COR-L47 (cell line): ENCODE measurements at regions not wholly inside any gene's neighbourhood (a gene's known extent, or its start where the extent isn't known, plus 50 kb on each side); places are given as distances from the start of the nearest gene placed in this dataset.

Experiments used
- DNase-seq: peaks from one replicate; lab custom pipeline; 2025; lab: John Stamatoyannopoulos, UW

DNA sequence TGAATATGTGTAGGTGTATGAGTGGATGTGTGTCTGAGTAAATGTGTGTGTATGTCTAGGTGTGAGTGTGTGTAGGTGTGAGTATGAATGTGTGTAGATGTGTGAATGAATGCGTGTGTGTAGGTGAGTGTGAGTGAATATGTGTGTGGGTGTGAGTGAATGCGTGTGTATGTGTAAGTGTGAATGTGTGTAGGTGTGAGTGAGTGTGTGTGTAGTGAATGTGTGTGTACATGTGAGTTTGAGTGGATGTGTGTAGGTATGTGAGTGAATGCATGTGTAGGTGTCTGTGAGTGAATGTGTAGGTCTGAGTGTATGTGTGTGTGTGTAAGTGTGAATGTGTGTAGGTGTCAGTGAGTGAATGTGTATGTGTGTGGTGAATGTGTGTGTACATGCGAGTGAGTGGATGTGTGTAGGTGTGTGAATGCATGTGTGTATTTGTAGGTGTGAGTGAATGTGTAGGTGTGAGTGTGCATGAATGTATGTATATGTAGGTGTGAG, 201.0 kb upstream of the ZNF536 start:
- DNase-seq, result no peak

DNA sequence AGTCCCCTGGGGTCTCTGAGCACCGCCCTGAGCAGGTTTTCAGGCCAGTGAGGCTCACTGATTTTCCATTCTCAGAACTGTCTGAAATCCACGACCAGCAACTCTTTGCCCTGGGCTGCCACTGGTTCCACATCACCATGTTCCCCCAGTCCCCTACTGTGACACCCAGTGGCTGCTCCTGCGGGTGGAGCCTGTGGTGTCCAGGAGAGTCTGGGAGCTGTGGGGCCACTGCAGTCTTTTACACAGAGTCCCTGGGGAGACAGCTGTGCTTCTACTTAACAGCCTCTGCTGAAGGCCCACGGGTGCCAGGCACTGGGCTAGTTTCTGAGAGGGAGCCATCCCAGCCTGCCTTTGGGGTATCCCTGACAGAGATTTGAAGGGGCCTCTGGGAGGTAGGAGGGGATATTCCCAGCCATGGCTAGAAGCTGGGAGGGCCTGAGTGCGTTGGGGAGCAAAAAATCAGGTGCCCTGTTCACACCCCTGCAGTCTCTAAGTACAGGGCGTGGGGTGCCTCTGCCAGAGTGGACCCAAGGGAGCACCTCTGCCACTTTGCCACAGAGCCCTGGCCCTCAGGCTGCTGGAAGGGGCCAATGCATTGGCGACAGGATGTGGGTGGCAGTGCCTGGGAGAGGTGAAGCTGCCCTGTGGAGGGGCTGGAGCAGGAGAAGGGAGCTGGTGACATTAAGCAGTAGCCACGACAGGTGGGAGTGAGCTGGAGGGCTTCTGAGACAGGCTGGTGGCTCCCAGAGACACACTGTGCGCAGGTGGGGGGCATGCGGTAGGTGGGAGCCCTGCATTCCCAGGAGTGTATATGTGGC, 200.2 kb upstream of the ZNF536 start:
- DNase-seq, result no peak

DNA sequence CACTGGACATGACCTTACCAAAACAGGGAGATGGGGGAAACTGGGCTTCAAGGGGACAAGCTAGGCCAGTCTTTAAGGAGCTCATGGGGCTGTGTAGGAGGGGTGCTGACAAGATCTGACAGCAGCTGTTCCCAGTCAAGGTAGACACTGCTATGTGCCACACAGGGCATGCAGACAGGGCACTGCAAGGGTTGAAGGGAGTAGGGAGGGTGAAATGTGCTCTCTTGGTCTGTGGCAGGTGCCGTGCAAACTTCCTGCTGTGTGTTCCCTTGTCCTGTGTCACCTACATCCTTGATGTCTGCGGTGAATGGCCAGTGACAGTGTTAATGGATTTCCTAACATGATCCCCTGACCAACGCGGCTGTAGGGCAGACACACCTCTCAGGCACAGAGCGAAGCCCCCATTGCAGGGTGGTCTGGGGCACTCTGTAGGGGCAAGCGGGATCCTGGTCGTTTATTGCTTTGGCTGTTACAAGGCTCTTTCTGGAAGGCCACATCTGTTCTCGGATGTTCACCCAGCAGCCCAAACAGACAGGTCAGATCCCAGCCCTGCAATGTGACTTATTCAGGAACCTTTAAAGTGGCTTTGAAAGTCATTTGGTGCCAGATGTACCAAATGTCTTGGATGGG, 199.5 kb upstream of the ZNF536 start:
- no peak for DNase-seq

DNA sequence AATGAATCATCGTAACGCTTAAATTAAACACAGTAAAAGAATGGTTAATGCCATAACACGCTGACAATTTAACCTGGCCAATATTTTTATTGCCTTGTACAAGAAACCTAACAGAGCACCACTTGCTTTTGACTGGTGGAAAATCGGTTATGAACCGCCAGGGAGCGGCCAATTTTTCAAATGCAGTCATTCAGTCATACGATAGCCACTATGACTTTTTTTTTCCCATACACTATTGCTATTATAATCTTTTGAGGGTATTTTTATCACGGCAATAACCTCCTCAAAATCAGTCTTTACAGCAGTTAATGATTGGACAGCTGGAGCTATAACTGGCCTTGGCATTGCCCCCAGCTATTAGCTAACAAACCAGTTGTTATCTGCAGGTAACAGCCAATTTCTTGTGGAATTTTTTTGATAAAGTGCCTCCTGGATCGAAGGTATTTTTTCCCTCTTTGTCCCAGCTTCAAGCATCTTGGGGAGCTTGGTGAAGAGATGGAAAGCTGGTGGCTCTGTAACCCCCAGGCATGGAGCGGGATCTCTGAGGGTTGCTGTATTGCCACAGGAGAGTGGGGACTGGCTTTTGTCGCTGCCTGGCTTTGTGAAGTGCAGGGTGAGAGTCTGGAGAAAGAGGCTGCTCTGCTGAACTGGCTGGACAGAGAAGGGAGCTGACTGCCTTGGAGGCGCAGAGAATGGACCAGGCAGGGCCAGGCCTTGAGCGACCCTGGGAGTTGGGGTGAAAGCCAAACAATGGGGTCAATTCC, 198.4 kb upstream of the ZNF536 start:
- DNase-seq, result no peak

DNA sequence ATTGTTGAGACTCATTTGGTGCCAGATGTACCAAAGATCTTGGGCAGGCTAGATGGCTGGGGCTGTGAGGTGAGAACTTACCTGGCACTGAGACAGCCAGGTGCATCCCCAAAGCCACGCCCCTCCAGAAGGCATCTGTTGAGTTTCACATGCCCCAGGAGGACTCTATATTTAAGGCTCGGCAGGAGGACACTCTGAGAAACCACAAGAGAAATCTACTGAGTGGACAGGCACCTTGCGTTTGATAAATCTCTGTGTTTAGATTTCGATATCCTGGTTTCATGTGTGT, 197.9 kb upstream of the ZNF536 start:
- DNase-seq, result no peak

DNA sequence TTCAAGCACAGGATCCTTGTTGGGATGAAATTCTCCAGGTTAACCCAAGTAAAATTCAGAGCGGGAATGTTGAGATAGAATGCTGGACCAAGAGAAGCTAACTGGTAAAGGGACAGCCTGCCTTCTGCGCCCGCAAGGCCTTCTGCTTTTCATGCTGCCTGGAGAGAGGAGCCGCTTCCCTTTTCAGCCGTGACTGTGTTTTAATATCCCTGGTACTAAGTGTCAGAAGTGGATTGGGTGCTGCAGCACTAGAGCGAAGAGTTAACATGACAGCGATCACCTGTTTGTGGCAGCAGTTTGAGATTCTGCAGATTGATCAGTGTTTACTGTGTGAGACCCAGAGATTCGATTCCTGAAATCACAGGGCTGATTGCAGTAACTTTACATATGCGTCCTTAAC, 197.4 kb upstream of the ZNF536 start:
- no peak for DNase-seq

DNA sequence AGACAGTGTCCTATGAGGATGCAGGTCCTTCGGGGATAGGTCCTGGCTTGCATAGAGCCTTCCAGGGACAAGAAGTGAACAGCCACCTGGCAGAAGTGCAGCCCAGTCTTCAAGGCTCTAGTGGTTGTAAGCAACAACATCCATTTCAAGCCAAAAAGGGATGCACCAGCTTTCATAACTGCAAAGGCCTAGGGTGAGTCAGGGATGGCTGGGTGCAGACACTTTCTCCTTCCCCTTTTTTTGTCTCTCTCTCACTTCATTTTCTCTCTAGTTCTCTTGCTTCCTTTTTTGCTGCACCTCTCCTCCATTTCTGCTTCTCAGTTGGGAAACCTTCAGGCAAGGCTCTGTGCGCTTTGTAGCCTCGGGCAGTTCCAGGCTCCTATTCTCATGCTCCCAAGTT, 196.2 kb upstream of the ZNF536 start:
- no peak for DNase-seq

DNA sequence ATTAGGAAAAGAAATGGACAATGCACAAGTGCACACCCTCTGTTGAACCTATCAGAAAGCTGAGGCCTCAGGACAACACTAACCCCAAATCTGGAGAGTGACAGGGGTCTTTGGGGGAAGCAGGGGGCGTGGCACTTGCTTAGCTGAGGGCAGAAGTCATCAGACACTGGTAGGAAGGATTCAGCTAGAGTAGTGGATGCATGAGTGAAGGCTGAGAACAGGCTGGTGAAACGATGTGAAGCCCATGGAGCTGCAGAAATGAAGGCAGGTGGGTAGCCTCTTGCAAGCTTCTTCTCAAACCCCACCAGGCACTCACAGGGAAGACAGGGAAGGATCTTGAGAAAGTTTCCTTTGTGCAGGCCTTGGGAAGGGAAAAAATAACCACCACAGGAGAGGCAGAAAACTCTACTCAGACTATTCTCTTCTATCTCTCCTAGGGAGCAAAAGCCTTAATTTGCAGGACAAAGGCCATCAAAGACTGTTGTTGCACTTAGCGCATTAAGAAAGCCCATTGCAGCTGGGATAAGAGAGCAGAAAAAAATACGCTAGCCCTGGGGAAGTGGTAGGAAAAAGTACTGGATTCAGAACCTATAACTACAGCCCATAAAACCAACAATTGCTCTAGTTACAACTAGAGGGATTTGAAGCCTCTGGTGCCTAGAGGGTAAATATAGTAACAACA, 193.3 kb upstream of the ZNF536 start:
- DNase-seq, result no peak

DNA sequence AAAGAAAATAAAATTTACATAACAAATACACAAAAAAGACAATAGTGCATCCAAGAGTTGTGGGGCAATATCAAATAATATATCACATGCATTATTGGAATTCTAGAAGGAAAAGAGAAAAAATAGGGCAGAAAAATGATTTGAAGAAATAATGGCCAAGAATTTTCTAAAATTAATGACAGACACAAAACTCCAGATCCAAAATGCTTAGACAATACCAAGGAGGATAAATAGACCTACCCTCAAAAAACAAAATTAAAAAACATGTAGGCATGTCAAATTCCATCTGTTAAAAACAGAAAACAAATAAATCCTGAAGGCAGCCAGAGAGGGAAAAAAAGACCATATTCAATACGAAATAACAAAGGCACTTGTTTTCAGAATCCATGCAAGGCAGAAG, 191.5 kb upstream of the ZNF536 start:
- no peak for DNase-seq

DNA sequence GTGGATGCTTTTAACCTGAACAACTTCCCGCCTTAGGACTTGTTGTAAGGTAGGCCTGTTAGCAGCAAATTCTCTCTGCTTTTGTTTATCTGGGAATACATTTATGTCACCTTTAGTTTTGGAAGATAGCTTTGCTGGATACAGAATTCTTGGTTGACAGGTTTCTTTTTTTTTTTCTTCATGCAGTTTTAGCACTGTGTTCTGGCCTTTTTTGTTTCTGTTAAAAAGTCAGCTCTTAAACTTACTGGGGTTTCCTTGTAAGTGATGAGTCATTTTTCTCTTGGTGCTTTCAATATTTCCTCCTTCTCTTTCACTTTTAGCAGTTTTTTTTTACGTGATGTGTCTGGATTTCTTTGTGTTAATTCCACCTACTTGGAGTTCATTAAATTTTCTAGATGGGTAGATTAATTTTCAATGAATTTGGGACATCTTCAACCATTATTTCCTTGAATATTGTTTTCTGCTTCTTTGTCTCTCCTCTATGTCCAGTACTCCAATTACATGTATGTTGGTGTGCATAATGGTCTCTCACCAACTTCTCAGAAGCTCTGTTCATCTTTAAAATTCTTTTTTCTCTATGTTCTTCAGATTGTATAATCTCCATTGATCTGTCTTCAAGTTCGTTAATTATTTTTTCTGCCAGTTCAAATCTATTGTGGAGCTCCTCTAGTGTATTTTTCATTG, 188.2 kb upstream of the ZNF536 start:
- DNase-seq, result no peak

DNA sequence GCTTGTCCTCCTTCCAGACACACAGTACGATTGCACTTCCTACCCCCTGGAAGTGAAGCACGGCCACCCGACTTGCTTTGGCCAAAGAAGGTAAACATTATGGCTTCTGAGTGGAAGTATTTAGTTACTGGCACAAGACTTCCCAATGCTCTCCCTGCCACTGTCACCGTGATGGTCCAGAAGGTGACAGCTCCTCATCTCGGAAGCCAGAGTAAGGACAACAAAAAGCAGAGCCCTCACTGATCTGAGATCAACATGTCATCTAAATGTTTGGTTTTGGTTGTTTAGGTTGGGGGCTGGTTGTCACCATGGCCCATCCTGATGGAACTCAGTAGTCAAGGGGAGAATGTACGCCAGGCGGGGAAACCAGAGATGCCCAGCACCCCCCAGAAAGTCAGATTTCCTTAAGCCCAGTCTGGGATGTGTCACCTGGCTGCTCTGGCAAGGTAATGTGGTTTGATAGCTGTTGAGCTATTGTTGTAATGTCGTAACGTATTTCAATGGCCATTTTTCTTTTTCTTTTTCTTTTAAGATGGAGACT, 170.1 kb upstream of the ZNF536 start:
- no peak for DNase-seq

DNA sequence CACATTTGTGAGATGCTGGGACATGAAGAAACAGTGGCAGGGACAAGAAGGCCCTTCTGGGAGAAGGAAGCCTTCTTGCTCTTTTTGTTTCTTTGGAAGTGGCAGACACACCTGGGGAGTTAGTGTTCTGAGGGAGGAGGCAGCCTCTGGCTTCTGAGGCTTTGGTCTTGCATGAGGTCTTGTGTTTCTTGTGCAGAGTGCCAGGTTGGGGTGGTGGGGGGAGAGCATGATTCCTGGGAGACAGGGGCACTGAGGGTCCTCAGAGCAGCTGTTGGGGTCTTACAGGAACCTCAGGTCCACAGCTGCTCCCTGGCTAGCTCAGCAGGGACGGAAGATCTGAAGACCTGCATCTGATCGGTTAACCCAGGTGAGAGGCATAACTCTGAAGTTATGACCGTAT, 167.5 kb upstream of the ZNF536 start:
- no peak for DNase-seq

DNA sequence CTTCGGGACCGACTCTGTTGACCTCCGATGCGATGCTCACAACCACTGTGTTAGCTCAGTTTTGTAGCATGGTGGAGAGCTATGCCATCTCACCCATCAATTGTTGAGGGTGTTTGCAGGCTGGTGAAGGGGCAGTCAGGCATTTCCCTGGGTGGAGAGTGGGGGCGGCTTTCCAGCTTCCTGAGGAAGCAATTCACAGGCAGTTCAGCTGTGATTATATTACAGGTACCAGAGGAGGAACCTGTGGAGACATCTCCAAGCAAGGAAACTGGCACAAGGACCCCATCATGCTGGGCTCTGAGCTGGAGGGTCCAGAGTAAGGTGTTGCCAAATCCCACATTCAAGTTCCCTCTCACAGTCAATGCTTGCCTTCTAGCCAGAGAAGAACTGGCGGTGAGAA, 166.0 kb upstream of the ZNF536 start:
- DNase-seq, result no peak

DNA sequence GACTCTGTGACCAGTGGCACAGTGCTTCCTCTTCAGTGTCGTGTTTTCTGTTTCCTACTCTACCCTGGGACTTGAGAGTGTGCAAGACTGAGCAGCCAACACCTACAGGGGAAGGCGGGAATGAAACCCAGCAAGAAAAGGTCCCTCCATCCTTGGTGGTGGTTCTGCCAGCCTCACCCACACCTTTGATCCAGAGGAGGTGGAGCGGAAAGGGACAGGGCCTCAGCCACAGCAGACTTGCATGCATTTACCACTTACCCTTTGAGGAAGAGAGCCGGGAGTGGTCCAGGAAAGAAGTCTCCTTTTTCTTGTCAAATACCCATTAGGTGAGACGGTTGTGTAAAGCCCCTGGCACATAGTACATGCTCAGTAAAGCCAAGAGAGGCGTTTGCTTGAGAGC, 164.8 kb upstream of the ZNF536 start:
- no peak for DNase-seq

DNA sequence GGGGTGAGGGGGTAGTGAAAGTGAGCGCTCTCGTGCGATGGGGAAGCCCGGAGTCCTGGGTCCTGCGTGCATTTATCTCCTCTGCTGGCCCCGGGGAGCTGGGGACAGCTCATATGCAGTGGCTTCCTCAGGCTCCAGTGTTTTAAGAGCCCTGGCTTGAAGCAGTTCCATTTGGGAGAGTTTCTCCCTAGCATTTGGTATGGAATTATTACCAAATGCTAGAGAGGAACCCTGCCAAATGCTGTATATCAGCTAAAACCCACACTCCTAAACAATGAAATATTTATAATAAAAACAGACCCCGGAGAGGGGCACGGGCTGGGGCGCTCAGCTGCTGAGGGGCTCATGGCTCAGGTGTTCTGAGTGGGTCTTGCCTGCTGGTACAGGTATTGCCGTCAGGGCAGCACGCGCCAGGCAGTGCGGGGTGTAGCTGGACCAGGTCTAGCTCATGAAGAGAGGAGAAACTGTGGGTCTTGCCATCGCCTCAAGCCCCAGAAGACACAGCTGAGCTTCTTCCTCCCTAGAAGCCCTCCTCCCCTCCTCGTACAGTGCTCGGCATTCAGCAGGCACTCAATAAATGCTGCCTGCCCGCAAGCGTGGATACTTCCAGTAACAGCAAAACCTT, 163.6 kb upstream of the ZNF536 start:
- DNase-seq, result no peak

DNA sequence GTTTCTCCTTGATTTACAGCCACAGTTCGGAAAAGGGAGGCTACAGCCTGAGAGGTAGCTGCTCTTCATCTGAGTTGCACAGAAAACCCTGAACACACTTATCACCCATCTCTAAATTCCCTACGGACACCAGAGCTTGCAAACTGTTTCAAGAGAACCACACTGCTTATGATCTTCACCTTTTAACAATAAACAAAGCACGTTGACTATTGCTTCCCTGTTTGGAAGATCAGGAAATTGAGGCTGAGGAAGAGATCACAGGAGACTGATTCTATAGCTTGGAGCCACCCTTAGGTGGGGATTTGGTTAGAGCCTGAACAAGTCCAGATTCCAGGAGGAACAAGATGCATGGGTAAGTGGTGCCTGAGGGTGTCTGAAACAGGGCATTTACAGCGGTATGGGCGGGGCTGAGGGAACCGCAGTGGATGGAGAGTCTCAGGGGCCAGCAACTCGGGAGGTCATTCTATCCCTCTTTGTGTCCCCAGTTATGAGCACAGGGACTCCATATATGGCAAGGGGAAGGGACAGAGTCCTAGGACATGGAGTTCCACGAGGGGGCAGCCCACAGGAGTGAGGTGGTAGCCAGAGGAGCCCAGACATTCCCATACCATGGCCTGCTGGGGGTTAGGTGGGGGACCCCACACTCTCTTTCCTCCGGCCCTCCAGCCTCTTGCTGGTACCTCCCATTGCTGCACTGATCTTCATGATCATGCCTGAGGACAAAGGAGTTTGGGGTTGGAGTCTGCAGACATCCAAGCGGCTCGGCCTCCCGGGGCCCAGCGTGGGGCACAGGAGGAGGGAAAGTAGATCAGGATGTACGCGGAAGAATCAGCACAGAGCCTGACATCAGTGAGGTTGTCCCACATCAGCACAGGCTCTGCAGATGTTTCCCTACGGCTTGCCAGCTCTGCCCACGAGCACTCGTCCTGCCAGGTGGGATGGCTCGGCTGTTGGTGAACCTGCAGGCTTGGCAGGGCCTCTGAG, 162.3 kb upstream of the ZNF536 start:
- DNase-seq, result no peak

DNA sequence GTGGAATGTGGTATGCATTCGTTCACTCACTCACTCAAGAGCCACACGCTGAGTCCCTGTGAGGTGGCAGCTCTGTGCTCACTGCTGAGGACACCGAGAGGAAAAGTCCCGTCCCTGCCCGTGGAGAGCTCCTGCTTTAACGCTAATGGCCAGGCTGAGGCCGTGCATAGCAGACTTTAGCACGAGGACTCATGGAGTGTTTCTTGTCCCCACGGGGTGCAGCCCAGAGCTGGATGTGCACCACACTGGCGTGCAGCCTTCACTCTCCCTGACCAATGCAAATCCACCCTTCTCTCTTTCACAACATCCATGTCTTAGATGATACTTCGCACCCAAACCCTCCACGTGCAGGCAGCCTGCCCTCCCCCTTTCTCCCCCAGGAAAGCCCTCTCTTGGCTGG, 159.6 kb upstream of the ZNF536 start:
- no peak for DNase-seq

DNA sequence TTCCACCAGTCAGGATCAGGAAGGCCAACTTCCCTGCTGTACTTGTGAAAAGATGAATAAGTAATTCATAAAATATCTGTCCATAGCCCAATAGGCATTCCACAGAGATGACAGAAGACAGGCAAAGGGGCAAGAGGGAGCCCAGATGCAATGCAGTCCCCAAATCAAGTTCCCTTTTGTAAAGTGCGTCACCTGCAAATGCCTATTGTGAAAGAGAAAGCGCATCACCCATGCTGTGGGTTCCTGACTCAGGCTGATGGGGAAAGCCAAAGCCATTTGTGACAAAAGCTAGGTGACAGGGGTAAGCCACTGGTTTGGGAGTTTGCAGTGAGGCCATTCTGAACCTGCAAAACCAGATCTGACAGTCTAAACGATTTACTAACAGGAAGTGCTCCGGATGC, 157.5 kb upstream of the ZNF536 start:
- no peak for DNase-seq

DNA sequence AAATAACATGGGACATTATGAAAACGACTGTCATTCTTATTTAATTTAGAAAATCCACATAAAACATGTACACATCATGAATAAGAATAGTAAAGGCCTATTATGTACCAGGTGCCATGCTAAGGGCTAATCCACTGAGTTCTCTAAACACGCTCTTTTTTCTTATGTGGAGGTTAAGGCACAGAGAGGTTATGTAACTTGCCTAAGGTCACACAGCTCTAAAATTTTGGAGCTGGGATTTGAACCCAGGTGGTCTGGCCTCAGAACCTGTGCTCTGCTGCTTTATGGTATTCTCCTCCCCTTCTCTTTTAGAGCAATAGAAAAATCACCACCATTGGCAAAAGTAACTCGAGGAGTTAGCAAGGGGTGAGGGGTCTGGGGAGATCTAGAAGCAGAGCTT, 156.9 kb upstream of the ZNF536 start:
- no peak for DNase-seq

DNA sequence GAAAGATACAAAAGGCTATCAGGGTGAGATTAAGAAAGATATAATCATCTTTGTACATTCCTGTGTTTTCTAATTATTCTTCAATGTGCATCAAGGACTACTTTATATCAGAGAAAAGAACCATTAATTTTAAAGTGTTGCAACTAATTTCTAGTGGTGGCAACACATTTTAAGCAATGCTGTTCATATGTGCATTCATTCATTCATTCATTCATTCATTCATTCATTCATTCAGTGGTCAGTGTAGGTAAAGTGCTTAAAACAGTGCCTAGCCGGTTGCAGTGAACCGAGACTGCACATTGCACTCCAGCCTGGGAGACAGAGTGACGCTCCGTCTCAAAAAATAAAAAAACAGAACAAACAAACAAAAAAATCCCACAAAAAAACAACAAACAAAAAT, 155.7 kb upstream of the ZNF536 start:
- no peak for DNase-seq
